ENCODE measurements at regions not wholly inside any gene's neighbourhood (a gene's known extent, or its start where the extent isn't known, plus 50 kb on each side); places are given as distances from the start of the nearest gene placed in this dataset.

DNA sequence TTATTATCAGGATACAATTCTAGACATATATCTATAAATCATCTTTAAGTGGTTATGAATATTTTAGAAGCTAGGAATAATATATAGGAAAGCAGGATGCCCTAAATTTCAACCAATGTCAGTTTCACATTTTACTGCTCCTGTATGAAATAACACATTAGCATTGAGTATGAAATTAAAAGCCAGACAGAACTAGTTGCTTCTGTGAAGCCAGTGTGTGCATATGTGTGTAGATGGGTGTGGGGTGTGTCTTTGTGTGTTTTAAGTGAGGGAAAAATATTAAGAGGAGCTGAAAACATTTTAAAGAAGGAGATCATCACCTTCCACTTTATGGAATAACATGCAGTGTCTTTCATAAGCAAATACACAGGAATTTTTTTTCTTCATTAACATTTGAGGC is 271.4 kb upstream of the RORA start:
- no peaks in the 10 kb centered on the region for H3K79me2 ChIP-seq (ENCODE audit: control insufficient read depth, insufficient read depth, low read length)
- no TSS peak for BruUV-seq (replicated peaks)
- ChIA-PET RAD21 (ENCODE audit: unreplicated experiment) (no interaction called here), SMC1A (ENCODE audit: uncharacterized antibody, unreplicated experiment) (no interaction called here), POLR2A (no interaction called here), CTCF (no interaction called here)
- H3K27me3 ChIP-seq (replicated peaks in 1 of 2; ENCODE audit: control insufficient read depth in 2 of 2, insufficient read depth in 2 of 2, low read length in 1 of 2), result peaks cover 0 to 4% of the 10 kb centered on the region in 2 experiments; a peak in 1 of 4 replicates
- DNase-seq (ENCODE audit: low read depth, low spot score), result no peak
- intact Hi-C loops (cut with micrococcal nuclease; ENCODE audit: unreplicated experiment) (no loop called here), in situ Hi-C loops (cut with MboI) (no loop called here)
- no peaks in the 10 kb centered on the region for H4K20me1 ChIP-seq (ENCODE audit: control insufficient read depth, insufficient read depth)
- no peak for FAIRE-seq
- H3K4me2 ChIP-seq (ENCODE audit: control insufficient read depth, insufficient read depth), result no peak overlapping the region
- no peak overlapping the region for H2AFZ ChIP-seq (ENCODE audit: control insufficient read depth, low read depth, low read length)
- H3K4me1 ChIP-seq (ENCODE audit: control insufficient read depth, insufficient read depth, low read length), result no peaks in the 10 kb centered on the region
- H3K9ac ChIP-seq (ENCODE audit: control insufficient read depth, insufficient read depth, low read length), result no peak overlapping the region
- ATAC-seq, result no peak
- H3K27ac ChIP-seq (ENCODE audit: control insufficient read depth, insufficient read depth), result no peak overlapping the region
- no peaks in the 10 kb centered on the region for H3K36me3 ChIP-seq (ENCODE audit: control insufficient read depth in 2 of 2, insufficient read depth in 2 of 2, low read length in 1 of 2)
- H3K9me3 ChIP-seq (replicated peaks; ENCODE audit: control insufficient read depth, insufficient read depth, low read length), result no peaks in the 10 kb centered on the region
- H3K4me3 ChIP-seq, result no peak overlapping the region
- TF ChIP-seq NFXL1 (IDR thresholded peaks at IDR 0.05; ENCODE audit: borderline replicate concordance), result no peak
- no peak for TF ChIP-seq EP300 (IDR thresholded peaks at IDR 0.05; ENCODE audit: borderline replicate concordance in 1 of 2, control insufficient read depth in 1 of 2, low read depth in 2 of 2, low read length in 2 of 2)
- no peak for TF ChIP-seq BCL11A (IDR thresholded peaks at IDR 0.05; ENCODE audit: low read depth, low read length)
- no peak for TF ChIP-seq GABPA (IDR thresholded peaks at IDR 0.05; ENCODE audit: low read depth)
- no peak for TF ChIP-seq ESRRA (IDR thresholded peaks at IDR 0.05; ENCODE audit: low read length)
- TF ChIP-seq CBX5 (IDR thresholded peaks at IDR 0.05; ENCODE audit: low read depth), result no peak
- TF ChIP-seq NFYA (IDR thresholded peaks at IDR 0.05; ENCODE audit: borderline replicate concordance, low read depth, low read length), result no peak
- TF ChIP-seq, protein P1, sequence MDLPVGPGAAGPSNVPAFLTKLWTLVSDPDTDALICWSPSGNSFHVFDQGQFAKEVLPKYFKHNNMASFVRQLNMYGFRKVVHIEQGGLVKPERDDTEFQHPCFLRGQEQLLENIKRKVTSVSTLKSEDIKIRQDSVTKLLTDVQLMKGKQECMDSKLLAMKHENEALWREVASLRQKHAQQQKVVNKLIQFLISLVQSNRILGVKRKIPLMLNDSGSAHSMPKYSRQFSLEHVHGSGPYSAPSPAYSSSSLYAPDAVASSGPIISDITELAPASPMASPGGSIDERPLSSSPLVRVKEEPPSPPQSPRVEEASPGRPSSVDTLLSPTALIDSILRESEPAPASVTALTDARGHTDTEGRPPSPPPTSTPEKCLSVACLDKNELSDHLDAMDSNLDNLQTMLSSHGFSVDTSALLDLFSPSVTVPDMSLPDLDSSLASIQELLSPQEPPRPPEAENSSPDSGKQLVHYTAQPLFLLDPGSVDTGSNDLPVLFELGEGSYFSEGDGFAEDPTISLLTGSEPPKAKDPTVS (IDR thresholded peaks at IDR 0.05; ENCODE audit: low read depth, low read length), result no peak
- no peak for TF ChIP-seq ZNF217 (IDR thresholded peaks at IDR 0.05)
- TF ChIP-seq PML (IDR thresholded peaks at IDR 0.05; ENCODE audit: low read length), result no peak
- no peak for TF ChIP-seq RELA (IDR thresholded peaks at IDR 0.05; ENCODE audit: borderline replicate concordance, partially characterized antibody)
- TF ChIP-seq, protein P2, sequence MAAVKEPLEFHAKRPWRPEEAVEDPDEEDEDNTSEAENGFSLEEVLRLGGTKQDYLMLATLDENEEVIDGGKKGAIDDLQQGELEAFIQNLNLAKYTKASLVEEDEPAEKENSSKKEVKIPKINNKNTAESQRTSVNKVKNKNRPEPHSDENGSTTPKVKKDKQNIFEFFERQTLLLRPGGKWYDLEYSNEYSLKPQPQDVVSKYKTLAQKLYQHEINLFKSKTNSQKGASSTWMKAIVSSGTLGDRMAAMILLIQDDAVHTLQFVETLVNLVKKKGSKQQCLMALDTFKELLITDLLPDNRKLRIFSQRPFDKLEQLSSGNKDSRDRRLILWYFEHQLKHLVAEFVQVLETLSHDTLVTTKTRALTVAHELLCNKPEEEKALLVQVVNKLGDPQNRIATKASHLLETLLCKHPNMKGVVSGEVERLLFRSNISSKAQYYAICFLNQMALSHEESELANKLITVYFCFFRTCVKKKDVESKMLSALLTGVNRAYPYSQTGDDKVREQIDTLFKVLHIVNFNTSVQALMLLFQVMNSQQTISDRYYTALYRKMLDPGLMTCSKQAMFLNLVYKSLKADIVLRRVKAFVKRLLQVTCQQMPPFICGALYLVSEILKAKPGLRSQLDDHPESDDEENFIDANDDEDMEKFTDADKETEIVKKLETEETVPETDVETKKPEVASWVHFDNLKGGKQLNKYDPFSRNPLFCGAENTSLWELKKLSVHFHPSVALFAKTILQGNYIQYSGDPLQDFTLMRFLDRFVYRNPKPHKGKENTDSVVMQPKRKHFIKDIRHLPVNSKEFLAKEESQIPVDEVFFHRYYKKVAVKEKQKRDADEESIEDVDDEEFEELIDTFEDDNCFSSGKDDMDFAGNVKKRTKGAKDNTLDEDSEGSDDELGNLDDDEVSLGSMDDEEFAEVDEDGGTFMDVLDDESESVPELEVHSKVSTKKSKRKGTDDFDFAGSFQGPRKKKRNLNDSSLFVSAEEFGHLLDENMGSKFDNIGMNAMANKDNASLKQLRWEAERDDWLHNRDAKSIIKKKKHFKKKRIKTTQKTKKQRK (IDR thresholded peaks at IDR 0.05; ENCODE audit: low read depth, low read length), result no peak
- TF ChIP-seq, protein P3, sequence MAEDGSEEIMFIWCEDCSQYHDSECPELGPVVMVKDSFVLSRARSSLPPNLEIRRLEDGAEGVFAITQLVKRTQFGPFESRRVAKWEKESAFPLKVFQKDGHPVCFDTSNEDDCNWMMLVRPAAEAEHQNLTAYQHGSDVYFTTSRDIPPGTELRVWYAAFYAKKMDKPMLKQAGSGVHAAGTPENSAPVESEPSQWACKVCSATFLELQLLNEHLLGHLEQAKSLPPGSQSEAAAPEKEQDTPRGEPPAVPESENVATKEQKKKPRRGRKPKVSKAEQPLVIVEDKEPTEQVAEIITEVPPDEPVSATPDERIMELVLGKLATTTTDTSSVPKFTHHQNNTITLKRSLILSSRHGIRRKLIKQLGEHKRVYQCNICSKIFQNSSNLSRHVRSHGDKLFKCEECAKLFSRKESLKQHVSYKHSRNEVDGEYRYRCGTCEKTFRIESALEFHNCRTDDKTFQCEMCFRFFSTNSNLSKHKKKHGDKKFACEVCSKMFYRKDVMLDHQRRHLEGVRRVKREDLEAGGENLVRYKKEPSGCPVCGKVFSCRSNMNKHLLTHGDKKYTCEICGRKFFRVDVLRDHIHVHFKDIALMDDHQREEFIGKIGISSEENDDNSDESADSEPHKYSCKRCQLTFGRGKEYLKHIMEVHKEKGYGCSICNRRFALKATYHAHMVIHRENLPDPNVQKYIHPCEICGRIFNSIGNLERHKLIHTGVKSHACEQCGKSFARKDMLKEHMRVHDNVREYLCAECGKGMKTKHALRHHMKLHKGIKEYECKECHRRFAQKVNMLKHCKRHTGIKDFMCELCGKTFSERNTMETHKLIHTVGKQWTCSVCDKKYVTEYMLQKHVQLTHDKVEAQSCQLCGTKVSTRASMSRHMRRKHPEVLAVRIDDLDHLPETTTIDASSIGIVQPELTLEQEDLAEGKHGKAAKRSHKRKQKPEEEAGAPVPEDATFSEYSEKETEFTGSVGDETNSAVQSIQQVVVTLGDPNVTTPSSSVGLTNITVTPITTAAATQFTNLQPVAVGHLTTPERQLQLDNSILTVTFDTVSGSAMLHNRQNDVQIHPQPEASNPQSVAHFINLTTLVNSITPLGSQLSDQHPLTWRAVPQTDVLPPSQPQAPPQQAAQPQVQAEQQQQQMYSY (CRISPR knock-in tag; IDR thresholded peaks at IDR 0.05), result no peak
- no peak for TF ChIP-seq SIX5 (IDR thresholded peaks at IDR 0.05; ENCODE audit: low read depth, low read length, severe bottlenecking)
- TF ChIP-seq, protein P4, sequence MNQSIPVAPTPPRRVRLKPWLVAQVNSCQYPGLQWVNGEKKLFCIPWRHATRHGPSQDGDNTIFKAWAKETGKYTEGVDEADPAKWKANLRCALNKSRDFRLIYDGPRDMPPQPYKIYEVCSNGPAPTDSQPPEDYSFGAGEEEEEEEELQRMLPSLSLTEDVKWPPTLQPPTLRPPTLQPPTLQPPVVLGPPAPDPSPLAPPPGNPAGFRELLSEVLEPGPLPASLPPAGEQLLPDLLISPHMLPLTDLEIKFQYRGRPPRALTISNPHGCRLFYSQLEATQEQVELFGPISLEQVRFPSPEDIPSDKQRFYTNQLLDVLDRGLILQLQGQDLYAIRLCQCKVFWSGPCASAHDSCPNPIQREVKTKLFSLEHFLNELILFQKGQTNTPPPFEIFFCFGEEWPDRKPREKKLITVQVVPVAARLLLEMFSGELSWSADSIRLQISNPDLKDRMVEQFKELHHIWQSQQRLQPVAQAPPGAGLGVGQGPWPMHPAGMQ (IDR thresholded peaks at IDR 0.05; ENCODE audit: borderline replicate concordance), result no peak
- no peak for TF ChIP-seq FOXK2 (IDR thresholded peaks at IDR 0.05)
- no peak for TF ChIP-seq FOS (IDR thresholded peaks at IDR 0.05; ENCODE audit: borderline replicate concordance, extremely low read depth, insufficient read length)
